ENCODE measurements at regions not wholly inside any gene's neighbourhood (a gene's known extent, or its start where the extent isn't known, plus 50 kb on each side); places are given as distances from the start of the nearest gene placed in this dataset.

- TF ChIP-seq CTCF (IDR thresholded peaks at IDR 0.05), result no peak
- Histone ChIP-seq H3K27me3 (no peaks in the 10 kb centered on the region), H3K9me3 (no peaks in the 10 kb centered on the region), H3K36me3 (no peaks in the 10 kb centered on the region), H3K4me3 (no peak overlapping the region), H3K27ac (no peak overlapping the region), H3K4me1 (no peaks in the 10 kb centered on the region)
- no peak for DNase-seq
- ATAC-seq, result no peak
- intact Hi-C loops (cut with DNase I), result no loop called here
These were observed 2182.5 kb upstream of the AGA start for GRCh38 chr4:179624768-179625181.

- Histone ChIP-seq H3K27ac (no peak overlapping the region), H3K4me1 (no peaks in the 10 kb centered on the region), H3K9me3 (no peaks in the 10 kb centered on the region), H3K27me3 (no peaks in the 10 kb centered on the region), H3K4me3 (no peak overlapping the region), H3K36me3 (no peaks in the 10 kb centered on the region)
- ATAC-seq (no peak), DNase-seq (no peak)
- TF ChIP-seq CTCF (IDR thresholded peaks at IDR 0.05), result no peak
- intact Hi-C loops (cut with DNase I), result no loop called here
These were observed 2183.2 kb upstream of the AGA start for GRCh38 chr4:179625406-179625805.

GRCh38 chr4:179626687-179627086 is 2184.4 kb upstream of the AGA start:
- Histone ChIP-seq H3K27ac (no peak overlapping the region), H3K27me3 (no peaks in the 10 kb centered on the region), H3K36me3 (no peaks in the 10 kb centered on the region), H3K4me1 (no peaks in the 10 kb centered on the region), H3K9me3 (no peaks in the 10 kb centered on the region), H3K4me3 (no peak overlapping the region)
- ATAC-seq, result no peak
- DNase-seq, result no peak
- intact Hi-C loops (cut with DNase I), result no loop called here
- no peak for TF ChIP-seq CTCF (IDR thresholded peaks at IDR 0.05)

- no peak for ATAC-seq
These were observed 2189.1 kb upstream of the AGA start for GRCh38 chr4:179631321-179631720.

GRCh38 chr4:179634862-179635261 is 2192.6 kb upstream of the AGA start:
- H3K27me3 ChIP-seq, result no peaks in the 10 kb centered on the region
- DNase-seq (no peak), ATAC-seq (no peak)
- no peak overlapping the region for H3K4me3 ChIP-seq
- no peaks in the 10 kb centered on the region for H3K36me3 ChIP-seq
- no peak overlapping the region for H3K27ac ChIP-seq
- no peaks in the 10 kb centered on the region for H3K4me1 ChIP-seq
- no peaks in the 10 kb centered on the region for H3K9me3 ChIP-seq
- TF ChIP-seq CTCF (IDR thresholded peaks at IDR 0.05), result no peak
- intact Hi-C loops (cut with DNase I), result no loop called here

More at GRCh38 chr4:179631321-179631720, 2189.1 kb upstream of the AGA start:
- Histone ChIP-seq H3K36me3 (no peaks in the 10 kb centered on the region), H3K4me1 (no peaks in the 10 kb centered on the region), H3K4me3 (no peak overlapping the region), H3K27me3 (no peaks in the 10 kb centered on the region), H3K27ac (no peak overlapping the region), H3K9me3 (no peaks in the 10 kb centered on the region)
- intact Hi-C loops (cut with DNase I), result no loop called here
- no peak for TF ChIP-seq CTCF (IDR thresholded peaks at IDR 0.05)
- no peak for DNase-seq
